Activated T-helper 2 cell treated with anti-CD3 and anti-CD28 coated beads, Interferon-gamma antibody, Interleukin-2, Interleukin-4, amounts not matched to agents 10 μg/mL and 5 μg/mL and 100 μg/mL, durations not matched to agents 14 hours and 24 hours and 36 hours (primary cell): ENCODE measurements at regions not wholly inside any gene's neighbourhood (a gene's known extent, or its start where the extent isn't known, plus 50 kb on each side); places are given as distances from the start of the nearest gene placed in this dataset.

Experiments
- DNase-seq: peaks from one replicate; pipeline ENCODE4 v3.0.0; 2021; ENCODE audit warnings: low spot score
- H3K27ac Mint-ChIP-seq: one replicate; pipeline ENCODE4 v1.8.0; 2021; ENCODE audit warnings: mixed read lengths
- H3K27me3 Mint-ChIP-seq: one replicate; pipeline ENCODE4 v1.8.0; 2021; ENCODE audit warnings: low read depth, mixed read lengths
- H3K36me3 Mint-ChIP-seq: one replicate; pipeline ENCODE4 v1.8.0; 2021; ENCODE audit warnings: low read depth, mixed read lengths
- H3K4me1 Mint-ChIP-seq: one replicate; pipeline ENCODE4 v1.8.0; 2021; ENCODE audit warnings: low read depth, mixed read lengths
- H3K4me3 Mint-ChIP-seq: one replicate; pipeline ENCODE4 v1.8.0; 2021; ENCODE audit warnings: low read depth, mild to moderate bottlenecking, moderate library complexity, mixed read lengths
- H3K9me3 Mint-ChIP-seq: one replicate; pipeline ENCODE4 v1.8.0; 2021; ENCODE audit warnings: mixed read lengths
- intact Hi-C: fragments of 100-400 bp; cut with micrococcal nuclease; formaldehyde crosslinking; loops from one replicate; pipeline ENCODE4 v1.15.1; 2023

GRCh38 chr6:137361701-137362100, 132.5 kb downstream of the OLIG3 start:
- intact Hi-C loops: loop anchor here (2.0 kb wide), 1 partner anchor 27 kb away; no protein-coding TSS in a partner anchor
- no peaks in the 10 kb centered on the region for H3K36me3 Mint-ChIP-seq
- DNase-seq: no peak
- no peak overlapping the region for H3K27ac Mint-ChIP-seq
- peaks cover 14% of the 10 kb centered on the region for H3K9me3 Mint-ChIP-seq
- peaks cover 18% of the 10 kb centered on the region for H3K4me1 Mint-ChIP-seq
- H3K27me3 Mint-ChIP-seq: peaks cover 15% of the 10 kb centered on the region
- H3K4me3 Mint-ChIP-seq: no peak overlapping the region

- H3K4me1 Mint-ChIP-seq: peaks cover 15% of the 10 kb centered on the region
- H3K27ac Mint-ChIP-seq: no peak overlapping the region
- no peaks in the 10 kb centered on the region for H3K36me3 Mint-ChIP-seq
- no peak for DNase-seq
- intact Hi-C loops: no loop called here
- H3K9me3 Mint-ChIP-seq: peaks cover 6% of the 10 kb centered on the region
- H3K4me3 Mint-ChIP-seq: no peak overlapping the region
- peaks cover 17% of the 10 kb centered on the region for H3K27me3 Mint-ChIP-seq
Measured at GRCh38 chr6:137358273-137358672, 135.9 kb downstream of the OLIG3 start.

- Mint-ChIP-seq H3K4me3 (no peak overlapping the region), H3K36me3 (no peaks in the 10 kb centered on the region), H3K27me3 (peaks cover 17% of the 10 kb centered on the region), H3K9me3 (peaks cover 4% of the 10 kb centered on the region), H3K4me1 (peaks cover 16% of the 10 kb centered on the region), H3K27ac (no peak overlapping the region)
- intact Hi-C loops: no loop called here
- DNase-seq: no peak
Measured at GRCh38 chr6:137357948-137358266, 136.3 kb downstream of the OLIG3 start.

- Mint-ChIP-seq H3K4me3 (no peak overlapping the region), H3K36me3 (no peaks in the 10 kb centered on the region), H3K4me1 (peaks cover 12% of the 10 kb centered on the region), H3K9me3 (peaks cover 1% of the 10 kb centered on the region), H3K27ac (no peak overlapping the region), H3K27me3 (peaks cover 17% of the 10 kb centered on the region)
- no peak for DNase-seq
- intact Hi-C loops: no loop called here
Measured at GRCh38 chr6:137357263-137357947, 136.8 kb downstream of the OLIG3 start.

GRCh38 chr6:137353842-137354397, 134.7 kb upstream of the IFNGR1 start:
- DNase-seq: no peak
- Mint-ChIP-seq H3K27me3 (peaks cover 12% of the 10 kb centered on the region), H3K9me3 (no peaks in the 10 kb centered on the region), H3K27ac (no peak overlapping the region), H3K4me1 (peaks cover 9% of the 10 kb centered on the region), H3K4me3 (no peak overlapping the region), H3K36me3 (no peaks in the 10 kb centered on the region)
- intact Hi-C loops: no loop called here

- H3K36me3 Mint-ChIP-seq: no peaks in the 10 kb centered on the region
- peaks cover 9% of the 10 kb centered on the region for H3K4me1 Mint-ChIP-seq
- no peak for DNase-seq
- intact Hi-C loops: no loop called here
- no peak overlapping the region for H3K4me3 Mint-ChIP-seq
- peaks cover 11% of the 10 kb centered on the region for H3K27me3 Mint-ChIP-seq
- H3K27ac Mint-ChIP-seq: no peak overlapping the region
- no peaks in the 10 kb centered on the region for H3K9me3 Mint-ChIP-seq
Measured at GRCh38 chr6:137353346-137353745, 134.2 kb upstream of the IFNGR1 start.

GRCh38 chr6:137352859-137353258, 133.7 kb upstream of the IFNGR1 start:
- no peak overlapping the region for H3K4me3 Mint-ChIP-seq
- H3K9me3 Mint-ChIP-seq: no peaks in the 10 kb centered on the region
- peaks cover 7% of the 10 kb centered on the region for H3K27me3 Mint-ChIP-seq
- no peak for DNase-seq
- H3K4me1 Mint-ChIP-seq: peaks cover 9% of the 10 kb centered on the region
- no peak overlapping the region for H3K27ac Mint-ChIP-seq
- no peaks in the 10 kb centered on the region for H3K36me3 Mint-ChIP-seq
- intact Hi-C loops: no loop called here

- Mint-ChIP-seq H3K27me3 (peaks cover 9% of the 10 kb centered on the region), H3K9me3 (no peaks in the 10 kb centered on the region), H3K4me1 (peaks cover 9% of the 10 kb centered on the region), H3K27ac (no peak overlapping the region), H3K36me3 (no peaks in the 10 kb centered on the region), H3K4me3 (no peak overlapping the region)
- intact Hi-C loops: no loop called here
- DNase-seq: no peak
Measured at GRCh38 chr6:137351890-137352289, 132.7 kb upstream of the IFNGR1 start.

GRCh38 chr6:137350857-137351256, 131.7 kb upstream of the IFNGR1 start:
- H3K27me3 Mint-ChIP-seq: peaks cover 7% of the 10 kb centered on the region
- no peak overlapping the region for H3K4me3 Mint-ChIP-seq
- no peak overlapping the region for H3K27ac Mint-ChIP-seq
- no peaks in the 10 kb centered on the region for H3K36me3 Mint-ChIP-seq
- no peak for DNase-seq
- peaks cover 9% of the 10 kb centered on the region for H3K4me1 Mint-ChIP-seq
- H3K9me3 Mint-ChIP-seq: no peaks in the 10 kb centered on the region
- intact Hi-C loops: no loop called here

GRCh38 chr6:137349856-137350830, 131.0 kb upstream of the IFNGR1 start:
- H3K4me1 Mint-ChIP-seq: peaks cover 9% of the 10 kb centered on the region
- H3K27ac Mint-ChIP-seq: no peak overlapping the region
- intact Hi-C loops: no loop called here
- H3K9me3 Mint-ChIP-seq: no peaks in the 10 kb centered on the region
- H3K36me3 Mint-ChIP-seq: no peaks in the 10 kb centered on the region
- no peak overlapping the region for H3K4me3 Mint-ChIP-seq
- no peak for DNase-seq
- peaks cover 12% of the 10 kb centered on the region for H3K27me3 Mint-ChIP-seq

- H3K4me1 Mint-ChIP-seq: peaks cover 9% of the 10 kb centered on the region
- H3K36me3 Mint-ChIP-seq: no peaks in the 10 kb centered on the region
- no peak overlapping the region for H3K4me3 Mint-ChIP-seq
- no peaks in the 10 kb centered on the region for H3K9me3 Mint-ChIP-seq
- peaks cover 20% of the 10 kb centered on the region for H3K27me3 Mint-ChIP-seq
- no peak for DNase-seq
- intact Hi-C loops: no loop called here
- no peak overlapping the region for H3K27ac Mint-ChIP-seq
Measured at GRCh38 chr6:137348777-137349176, 129.6 kb upstream of the IFNGR1 start.

- DNase-seq: no peak
- Mint-ChIP-seq H3K9me3 (no peaks in the 10 kb centered on the region), H3K27me3 (peaks cover 31% of the 10 kb centered on the region), H3K4me1 (peaks cover 18% of the 10 kb centered on the region), H3K36me3 (no peaks in the 10 kb centered on the region), H3K4me3 (no peak overlapping the region), H3K27ac (no peak overlapping the region)
- intact Hi-C loops: loop anchor here (5.0 kb wide), 1 partner anchor 299 kb away; no protein-coding TSS in a partner anchor
Measured at GRCh38 chr6:137343241-137343640, 124.1 kb upstream of the IFNGR1 start.
